ENCODE measurements at regions not wholly inside any gene's neighbourhood (a gene's known extent, or its start where the extent isn't known, plus 50 kb on each side); places are given as distances from the start of the nearest gene placed in this dataset.

GRCh38 chr2:193867454-193867853 lies 1672.7 kb upstream of the TMEFF2 start:
- H3K79me2 ChIP-seq (ENCODE audit: low read depth) = no peaks in the 10 kb centered on the region
- TF ChIP-seq EZH2 (IDR thresholded peaks at IDR 0.05; ENCODE audit: low read depth) (no peak), CTCF (conservative IDR thresholded peaks at IDR 0.05) (no peak)

GRCh38 chr2:193861557-193861956 lies 1666.8 kb upstream of the TMEFF2 start:
- Histone ChIP-seq H2AFZ (no peak overlapping the region), H3K9me3 (ENCODE audit: insufficient read depth, low read depth) (no peaks in the 10 kb centered on the region), H3K27ac (no peak overlapping the region), H3F3A (ENCODE audit: insufficient read depth, low read depth) (no peaks in the 10 kb centered on the region), H3K79me2 (ENCODE audit: low read depth) (no peaks in the 10 kb centered on the region), H3K36me3 (ENCODE audit: low read depth) (no peaks in the 10 kb centered on the region), H3K4me1 (replicated peaks; ENCODE audit: insufficient read depth) (no peaks in the 10 kb centered on the region), H3K4me2 (no peak overlapping the region), H4K20me1 (ENCODE audit: insufficient read depth) (no peaks in the 10 kb centered on the region), H3K9me2 (ENCODE audit: insufficient read depth) (no peaks in the 10 kb centered on the region), H3K4me3 (no peak overlapping the region), H3K27me3 (ENCODE audit: insufficient read depth, low read depth) (no peaks in the 10 kb centered on the region)
- ChIA-PET POLR2A (ENCODE audit: unreplicated experiment) (no interaction called here), CTCF (no interaction called here)
- no TSS peak for BruUV-seq (replicated peaks)
- intact Hi-C loops (cut with micrococcal nuclease; ENCODE audit: unreplicated experiment) = no loop called here
- DNase-seq = no peak
- TF ChIP-seq EZH2 (IDR thresholded peaks at IDR 0.05; ENCODE audit: low read depth) (no peak), CTCF (conservative IDR thresholded peaks at IDR 0.05) (no peak)

More at GRCh38 chr2:193867454-193867853, 1672.7 kb upstream of the TMEFF2 start:
- Histone ChIP-seq H4K20me1 (ENCODE audit: insufficient read depth) (no peaks in the 10 kb centered on the region), H3K4me3 (no peak overlapping the region), H3K27ac (no peak overlapping the region), H3K36me3 (ENCODE audit: low read depth) (no peaks in the 10 kb centered on the region), H3K9me2 (ENCODE audit: insufficient read depth) (no peaks in the 10 kb centered on the region), H3K4me2 (no peak overlapping the region), H3K9me3 (ENCODE audit: insufficient read depth, low read depth) (no peaks in the 10 kb centered on the region), H3K4me1 (replicated peaks; ENCODE audit: insufficient read depth) (no peaks in the 10 kb centered on the region), H3K27me3 (ENCODE audit: insufficient read depth, low read depth) (no peaks in the 10 kb centered on the region), H2AFZ (no peak overlapping the region), H3F3A (ENCODE audit: insufficient read depth, low read depth) (no peaks in the 10 kb centered on the region)
- ChIA-PET CTCF (no interaction called here), POLR2A (ENCODE audit: unreplicated experiment) (no interaction called here)
- DNase-seq = no peak
- no TSS peak for BruUV-seq (replicated peaks)
- intact Hi-C loops (cut with micrococcal nuclease; ENCODE audit: unreplicated experiment) = no loop called here

GRCh38 chr2:193847991-193848390 lies 1653.3 kb upstream of the TMEFF2 start:
- H2AFZ ChIP-seq = no peak overlapping the region
- H3K4me3 ChIP-seq = no peak overlapping the region
- no peaks in the 10 kb centered on the region for H3K79me2 ChIP-seq (ENCODE audit: low read depth)
- H3K36me3 ChIP-seq (ENCODE audit: low read depth) = no peaks in the 10 kb centered on the region
- DNase-seq = no peak
- ChIA-PET POLR2A (ENCODE audit: unreplicated experiment) (no interaction called here), CTCF (no interaction called here)
- H3K4me2 ChIP-seq = no peak overlapping the region
- no peaks in the 10 kb centered on the region for H3F3A ChIP-seq (ENCODE audit: insufficient read depth, low read depth)
- no peaks in the 10 kb centered on the region for H4K20me1 ChIP-seq (ENCODE audit: insufficient read depth)
- no peaks in the 10 kb centered on the region for H3K4me1 ChIP-seq (replicated peaks; ENCODE audit: insufficient read depth)
- no peaks in the 10 kb centered on the region for H3K27me3 ChIP-seq (ENCODE audit: insufficient read depth, low read depth)
- BruUV-seq (replicated peaks) = no TSS peak
- no peaks in the 10 kb centered on the region for H3K9me3 ChIP-seq (ENCODE audit: insufficient read depth, low read depth)
- H3K27ac ChIP-seq = no peak overlapping the region
- TF ChIP-seq CTCF (conservative IDR thresholded peaks at IDR 0.05) (no peak), EZH2 (IDR thresholded peaks at IDR 0.05; ENCODE audit: low read depth) (no peak)
- intact Hi-C loops (cut with micrococcal nuclease; ENCODE audit: unreplicated experiment) = no loop called here
- H3K9me2 ChIP-seq (ENCODE audit: insufficient read depth) = no peaks in the 10 kb centered on the region

Measured in PC-9 (cell line).